Naive B cell (primary cell): ENCODE measurements at regions not wholly inside any gene's neighbourhood (a gene's known extent, or its start where the extent isn't known, plus 50 kb on each side); places are given as distances from the start of the nearest gene placed in this dataset.
"Not testable (repeated sequence)": the region's sequence is repeated elsewhere in the genome, so short reads cannot be mapped to it uniquely, and the experiment has no call there.

ENCODE experiments used
- ATAC-seq, 2 donors: fragments of 150-1000 bp; cut with Tn5 transposase; 2 replicates each; pipeline ENCODE4 v1.10.0; 2021; ENCODE audit warnings: low read depth in 2 of 2, mild to moderate bottlenecking in 2 of 2, moderate library complexity in 2 of 2
- DNase-seq: peaks from one replicate; pipeline ENCODE4 v3.0.0; 2022
- H3K27ac Mint-ChIP-seq, 6 donors: one replicate each; pipeline ENCODE4 v1.8.0; 2020 to 2022; ENCODE audit warnings: mild to moderate bottlenecking in 6 of 6, mixed read lengths in 6 of 6, moderate library complexity in 5 of 6, inconsistent platforms in 2 of 6
- H3K27me3 Mint-ChIP-seq, 3 donors: one replicate each; pipeline ENCODE4 v1.8.0; 2021 to 2022; ENCODE audit warnings: mixed read lengths in 3 of 3, mild to moderate bottlenecking in 1 of 3
- H3K36me3 Mint-ChIP-seq, 2 donors: one replicate each; pipeline ENCODE4 v1.8.0; 2020 to 2022; ENCODE audit warnings: mixed read lengths in 2 of 2, inconsistent platforms in 1 of 2, mild to moderate bottlenecking in 1 of 2
- H3K4me1 Mint-ChIP-seq, 3 donors: one replicate each; pipeline ENCODE4 v1.8.0; 2020 to 2022; ENCODE audit warnings: mixed read lengths in 3 of 3, inconsistent platforms in 1 of 3, mild to moderate bottlenecking in 1 of 3, moderate library complexity in 1 of 3
- H3K4me3 Mint-ChIP-seq, 8 donors: one replicate each; pipeline ENCODE4 v1.8.0; 2020 to 2022; ENCODE audit warnings: mild to moderate bottlenecking in 8 of 8, mixed read lengths in 8 of 8, moderate library complexity in 8 of 8, inconsistent platforms in 2 of 8
- H3K9me3 Mint-ChIP-seq, 7 donors: one replicate each; pipeline ENCODE4 v1.8.0; 2020 to 2022; ENCODE audit warnings: mixed read lengths in 7 of 7, mild to moderate bottlenecking in 5 of 7, inconsistent platforms in 2 of 7, moderate library complexity in 1 of 7

DNA sequence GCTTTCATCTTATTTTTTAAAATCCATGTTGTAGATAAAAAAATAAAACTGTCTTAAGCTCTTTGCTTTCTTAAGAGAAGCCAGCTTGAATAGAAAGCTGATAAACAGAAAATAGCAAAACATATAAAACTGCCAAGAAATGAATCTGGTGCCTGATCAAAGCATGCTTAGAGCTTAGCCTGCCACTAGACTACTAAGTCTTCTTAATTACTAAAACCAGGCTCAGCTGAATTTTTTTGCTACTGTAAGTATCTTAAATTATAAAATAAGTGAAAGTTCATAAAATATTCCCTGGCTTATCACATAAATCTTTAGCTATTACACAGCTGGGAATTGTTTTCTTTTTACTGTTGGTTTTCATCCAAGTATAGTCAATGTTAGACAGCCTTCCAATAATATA is 803.9 kb downstream of the DIPK2A start:
- Mint-ChIP-seq H3K36me3 (no peaks in the 10 kb centered on the region), H3K4me1 (no peaks in the 10 kb centered on the region), H3K27ac (no peak overlapping the region), H3K9me3 (no peaks in the 10 kb centered on the region), H3K4me3 (no peak overlapping the region), H3K27me3 (no peaks in the 10 kb centered on the region)
- DNase-seq = no peak
- ATAC-seq = no peak

DNA sequence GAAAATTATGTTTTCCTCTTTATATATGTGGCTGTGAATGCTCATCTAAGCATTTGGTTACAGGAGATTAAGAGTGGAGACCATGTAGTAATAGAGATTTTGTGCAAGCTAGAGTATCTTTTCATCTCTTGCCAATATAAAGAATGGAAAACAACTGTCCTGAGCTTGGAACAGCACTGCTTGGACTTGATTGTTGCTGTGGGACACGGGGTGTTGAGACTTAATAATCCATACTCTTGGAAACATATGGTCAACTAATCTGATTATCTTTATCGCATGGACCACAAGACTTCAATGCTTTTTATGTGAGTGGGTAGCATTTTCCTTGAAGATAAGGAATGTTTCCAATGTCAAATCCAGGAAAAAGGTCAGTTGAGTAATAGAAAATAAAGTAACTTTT is 806.3 kb downstream of the DIPK2A start:
- Mint-ChIP-seq H3K4me1 (no peaks in the 10 kb centered on the region), H3K9me3 (no peaks in the 10 kb centered on the region), H3K27ac (no peak overlapping the region), H3K27me3 (no peaks in the 10 kb centered on the region), H3K4me3 (no peak overlapping the region), H3K36me3 (no peaks in the 10 kb centered on the region)
- no peak for DNase-seq
- no peak for ATAC-seq

DNA sequence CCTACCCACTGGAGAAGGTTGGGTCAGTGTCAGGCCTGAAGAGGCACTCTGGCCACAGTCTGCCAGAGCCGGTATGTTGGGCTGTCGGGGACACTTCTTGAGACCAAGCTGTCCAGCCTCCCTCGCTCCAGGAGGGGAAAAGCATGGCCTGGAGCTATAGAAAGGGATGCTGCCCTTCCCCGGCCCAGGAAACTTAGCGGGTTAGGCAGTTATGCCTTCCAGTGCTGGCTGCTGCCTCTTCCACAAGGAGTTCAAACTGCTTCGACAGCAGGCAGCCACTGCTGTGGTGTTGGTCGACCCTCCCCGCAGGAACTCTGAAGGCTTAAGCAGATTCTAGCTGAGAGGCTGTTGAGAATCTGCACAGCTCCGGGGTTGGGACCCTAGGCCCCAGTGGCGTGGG is 819.4 kb downstream of the DIPK2A start:
- H3K36me3 Mint-ChIP-seq = no peaks in the 10 kb centered on the region
- H3K27ac Mint-ChIP-seq = no peak overlapping the region
- DNase-seq = no peak
- H3K27me3 Mint-ChIP-seq = no peaks in the 10 kb centered on the region
- no peaks in the 10 kb centered on the region for H3K4me1 Mint-ChIP-seq
- ATAC-seq = no peak
- peaks cover 0 to 17% (median 5%) of the 10 kb centered on the region in 7 donors for H3K9me3 Mint-ChIP-seq
- no peak overlapping the region for H3K4me3 Mint-ChIP-seq

DNA sequence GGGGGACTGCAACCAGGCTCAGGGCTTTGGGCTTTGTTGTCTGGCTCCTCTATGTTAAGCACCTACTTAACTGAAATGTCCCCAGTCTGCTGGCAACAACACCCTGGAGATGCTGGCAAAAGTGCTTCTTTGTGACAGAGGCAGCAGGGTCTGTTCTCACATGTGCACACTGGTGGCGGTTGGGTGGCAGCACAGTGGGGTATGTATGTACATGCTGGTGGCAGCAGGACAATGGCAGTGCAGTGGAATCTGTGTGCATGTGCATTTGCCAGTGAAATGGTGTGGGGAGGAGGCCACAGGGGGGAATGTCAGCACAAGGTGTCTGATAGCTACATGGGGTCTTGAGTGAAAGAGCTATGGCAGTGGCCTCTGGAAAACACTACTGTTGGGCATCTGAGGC is 830.3 kb downstream of the DIPK2A start:
- Mint-ChIP-seq H3K4me1 (no peaks in the 10 kb centered on the region), H3K4me3 (no peak overlapping the region), H3K27me3 (peaks cover 0 to 6% (median 0%) of the 10 kb centered on the region in 3 donors), H3K36me3 (no peaks in the 10 kb centered on the region), H3K9me3 (peaks cover 0 to 12% (median 4%) of the 10 kb centered on the region in 7 donors), H3K27ac (no peak overlapping the region)
- DNase-seq = no peak
- no peak for ATAC-seq

DNA sequence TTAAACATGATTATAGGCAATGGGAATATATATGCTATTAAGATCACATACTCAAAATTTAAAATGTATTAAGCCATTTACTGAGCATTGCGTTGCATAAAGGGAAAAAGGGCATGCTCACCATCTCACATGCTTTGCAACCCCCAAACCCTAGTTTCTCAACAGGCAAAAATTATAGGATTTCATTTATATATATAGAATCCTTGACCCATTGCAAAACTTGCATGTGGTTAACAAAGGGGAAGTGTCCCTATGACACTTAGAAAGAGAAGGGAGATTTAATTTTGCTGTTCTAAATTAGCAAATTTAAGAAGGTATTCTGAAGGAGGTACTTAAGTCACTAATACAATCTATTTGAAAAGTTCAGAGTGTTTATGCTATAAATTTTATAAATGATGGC is 837.8 kb downstream of the DIPK2A start:
- Mint-ChIP-seq H3K27me3 (peaks cover 0 to 6% (median 0%) of the 10 kb centered on the region in 3 donors), H3K4me3 (no peak overlapping the region), H3K9me3 (peaks cover 0 to 3% (median 0%) of the 10 kb centered on the region in 7 donors), H3K27ac (no peak overlapping the region), H3K4me1 (no peaks in the 10 kb centered on the region), H3K36me3 (no peaks in the 10 kb centered on the region)
- DNase-seq (no peak), ATAC-seq (no peak)

DNA sequence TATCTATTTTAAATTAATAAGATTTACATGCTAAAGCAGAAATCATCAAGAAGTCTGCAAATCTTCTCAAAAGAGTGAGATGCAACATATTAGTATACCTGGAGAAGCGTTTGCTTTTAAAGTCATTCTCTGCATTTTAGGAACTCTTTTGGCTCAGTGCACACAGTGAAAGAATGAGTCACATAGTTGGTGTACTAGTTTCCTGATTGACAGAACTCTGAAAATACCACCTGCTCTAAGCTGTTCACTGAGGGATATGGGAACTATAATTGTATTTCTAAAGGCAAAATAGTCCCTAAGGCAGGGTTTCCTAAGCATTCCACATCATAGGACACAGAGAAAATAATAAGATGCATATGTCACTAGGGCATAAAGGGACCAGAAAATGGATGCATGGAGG is 838.5 kb downstream of the DIPK2A start:
- H3K9me3 Mint-ChIP-seq = no peaks in the 10 kb centered on the region
- no peak overlapping the region for H3K27ac Mint-ChIP-seq
- no peak overlapping the region for H3K4me3 Mint-ChIP-seq
- no peak for DNase-seq
- peaks cover 0 to 3% (median 0%) of the 10 kb centered on the region in 3 donors for H3K27me3 Mint-ChIP-seq
- H3K36me3 Mint-ChIP-seq = no peaks in the 10 kb centered on the region
- ATAC-seq = no peak
- H3K4me1 Mint-ChIP-seq = no peaks in the 10 kb centered on the region

DNA sequence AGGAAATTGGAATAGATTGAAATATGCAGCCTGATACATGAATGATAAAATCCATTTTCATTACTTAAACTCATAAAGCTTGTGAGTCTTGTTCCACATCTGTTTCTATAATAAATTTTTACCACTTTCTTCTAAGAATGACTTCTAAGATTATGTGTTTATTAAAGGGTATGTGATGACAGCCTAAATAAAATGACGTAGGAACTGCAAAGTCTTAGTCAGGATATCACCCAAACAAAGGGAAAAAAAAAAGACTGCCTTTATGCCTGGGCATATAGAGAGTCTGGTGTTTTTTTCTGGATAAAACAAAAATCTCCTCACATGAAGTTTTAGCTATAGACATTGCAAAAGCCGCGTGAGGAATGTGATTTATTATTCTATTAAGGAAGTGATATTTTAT is 844.0 kb downstream of the DIPK2A start:
- no peaks in the 10 kb centered on the region for H3K36me3 Mint-ChIP-seq
- no peak overlapping the region for H3K4me3 Mint-ChIP-seq
- H3K9me3 Mint-ChIP-seq = no peaks in the 10 kb centered on the region
- no peak overlapping the region for H3K27ac Mint-ChIP-seq
- no peaks in the 10 kb centered on the region for H3K27me3 Mint-ChIP-seq
- DNase-seq = no peak
- no peaks in the 10 kb centered on the region for H3K4me1 Mint-ChIP-seq
- no peak for ATAC-seq

DNA sequence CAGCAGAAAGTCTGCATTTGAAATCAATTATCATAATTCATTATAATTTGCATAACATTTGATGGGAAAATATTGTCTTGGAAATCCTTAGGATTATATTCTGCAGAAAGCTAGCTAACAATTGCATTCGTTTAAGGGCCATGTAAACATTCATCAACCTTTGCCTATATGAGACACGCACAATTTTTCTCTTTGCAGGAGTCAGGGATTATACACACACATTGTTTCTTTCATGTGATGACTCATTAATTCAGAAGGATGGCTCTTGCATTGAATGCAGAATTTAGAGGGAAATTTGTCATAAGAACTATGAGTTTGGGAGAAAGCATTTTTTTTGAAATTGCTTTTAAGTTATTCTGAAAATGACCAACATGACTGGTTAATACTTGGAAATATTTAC is 844.7 kb downstream of the DIPK2A start:
- no peak overlapping the region for H3K4me3 Mint-ChIP-seq
- H3K36me3 Mint-ChIP-seq = no peaks in the 10 kb centered on the region
- no peak overlapping the region for H3K27ac Mint-ChIP-seq
- H3K4me1 Mint-ChIP-seq = no peaks in the 10 kb centered on the region
- ATAC-seq (no peak), DNase-seq (no peak)
- H3K9me3 Mint-ChIP-seq = no peaks in the 10 kb centered on the region
- no peaks in the 10 kb centered on the region for H3K27me3 Mint-ChIP-seq

DNA sequence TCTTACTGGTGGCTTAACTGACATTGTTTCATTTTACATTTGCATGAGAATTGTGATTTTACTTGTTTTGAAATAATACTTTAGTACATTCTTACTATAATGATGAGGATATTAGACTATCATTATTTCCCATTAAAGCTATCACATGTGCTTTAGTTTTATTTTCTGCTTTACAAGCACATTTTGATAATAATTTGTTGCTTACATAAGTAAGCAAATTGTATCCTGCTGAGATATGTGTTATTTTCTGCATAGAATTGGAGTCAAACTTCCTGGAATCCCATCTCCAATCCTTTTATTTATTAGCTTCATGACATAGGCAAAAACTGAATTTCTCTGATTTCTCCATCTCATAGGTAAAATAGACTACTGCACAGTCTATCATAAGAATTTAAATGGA is 847.4 kb downstream of the DIPK2A start:
- Mint-ChIP-seq H3K4me3 (no peak overlapping the region), H3K4me1 (no peaks in the 10 kb centered on the region), H3K27ac (no peak overlapping the region), H3K27me3 (no peaks in the 10 kb centered on the region), H3K9me3 (no peaks in the 10 kb centered on the region), H3K36me3 (no peaks in the 10 kb centered on the region)
- DNase-seq (no peak), ATAC-seq (no peak)

DNA sequence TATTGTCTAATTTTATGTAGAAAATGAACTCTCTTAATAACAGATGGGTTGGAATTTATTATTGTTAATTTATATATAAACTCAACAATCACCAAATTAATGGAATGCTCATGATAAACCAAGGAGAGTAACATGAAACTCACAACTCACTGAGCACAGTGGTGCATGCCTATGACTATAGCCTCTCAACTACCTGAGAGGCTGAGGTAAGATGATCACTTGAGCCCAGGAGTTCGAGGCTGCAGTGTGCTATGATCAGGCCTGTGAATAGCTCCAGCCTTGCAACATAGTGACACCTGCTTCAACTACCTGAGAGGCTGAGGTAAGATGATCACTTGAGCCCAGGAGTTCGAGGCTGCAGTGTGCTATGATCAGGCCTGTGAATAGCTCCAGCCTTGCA is 848.6 kb downstream of the DIPK2A start:
- not testable (repeated sequence) for H3K9me3 Mint-ChIP-seq, ATAC-seq, H3K36me3 Mint-ChIP-seq, H3K27ac Mint-ChIP-seq, DNase-seq, H3K4me1 Mint-ChIP-seq, H3K4me3 Mint-ChIP-seq, H3K27me3 Mint-ChIP-seq

DNA sequence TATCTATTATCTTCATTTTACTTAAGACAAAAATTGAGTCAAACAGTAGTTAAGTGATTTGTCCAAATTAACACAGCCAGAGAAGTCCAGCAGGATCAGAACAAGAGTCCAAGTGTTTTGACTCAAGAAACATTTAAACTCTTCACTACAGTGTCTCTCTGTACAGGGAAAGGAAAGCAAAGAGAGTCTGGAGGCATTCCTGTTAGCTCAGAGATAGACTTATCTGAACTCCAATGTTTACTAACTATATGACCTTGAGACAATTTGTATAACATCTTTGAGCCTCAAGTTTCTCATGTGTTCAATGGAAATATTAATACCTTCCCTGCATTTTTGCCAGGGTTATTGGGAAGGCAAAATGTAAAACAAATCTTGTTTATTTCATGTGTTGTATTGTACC is 849.1 kb downstream of the DIPK2A start:
- Mint-ChIP-seq H3K27ac (no peak overlapping the region), H3K27me3 (no peaks in the 10 kb centered on the region), H3K36me3 (no peaks in the 10 kb centered on the region), H3K4me1 (no peaks in the 10 kb centered on the region), H3K4me3 (no peak overlapping the region), H3K9me3 (peaks cover 0 to 2% (median 0%) of the 10 kb centered on the region in 7 donors)
- no peak for DNase-seq
- no peak for ATAC-seq

DNA sequence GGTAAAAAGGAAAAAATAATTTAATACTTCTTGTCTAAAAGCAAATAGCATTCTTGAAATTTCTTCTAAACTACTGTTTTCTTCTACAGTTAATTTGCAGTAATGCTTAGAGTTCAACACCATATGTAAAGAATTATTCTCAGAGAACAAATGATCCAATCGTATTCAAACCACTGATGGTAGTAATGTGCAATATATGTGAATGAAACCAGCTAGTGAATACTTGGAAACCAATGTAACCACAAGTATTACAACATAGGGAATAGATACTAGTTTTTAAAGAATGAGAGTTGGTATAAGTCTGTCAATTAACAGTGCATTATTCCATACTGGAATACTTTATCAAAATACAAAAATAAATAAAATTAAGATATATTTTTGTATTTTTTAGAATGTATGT is 850.0 kb downstream of the DIPK2A start:
- H3K4me1 Mint-ChIP-seq = no peaks in the 10 kb centered on the region
- ATAC-seq (no peak), DNase-seq (no peak)
- no peak overlapping the region for H3K27ac Mint-ChIP-seq
- no peaks in the 10 kb centered on the region for H3K27me3 Mint-ChIP-seq
- H3K36me3 Mint-ChIP-seq = no peaks in the 10 kb centered on the region
- H3K4me3 Mint-ChIP-seq = no peak overlapping the region
- H3K9me3 Mint-ChIP-seq = peaks cover 0 to 3% (median 0%) of the 10 kb centered on the region in 7 donors

DNA sequence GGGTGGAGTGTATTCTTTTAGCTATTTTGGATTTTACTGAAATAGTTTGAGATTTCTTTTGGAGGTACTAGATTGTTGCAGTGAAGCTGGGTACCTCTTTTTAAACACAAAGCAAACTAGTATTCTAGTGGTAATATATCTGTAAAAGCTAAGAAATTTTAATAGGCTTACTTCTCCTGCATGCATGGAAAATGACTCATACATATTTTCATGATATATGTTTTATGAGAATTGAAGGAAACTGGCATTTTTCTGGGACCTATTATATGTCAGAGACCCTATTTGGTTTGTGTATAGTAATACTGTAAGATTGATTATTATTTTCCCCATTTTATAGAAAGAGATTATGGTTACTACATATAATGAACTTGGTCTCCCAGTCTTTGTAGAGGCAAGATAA is 851.0 kb downstream of the DIPK2A start:
- ATAC-seq = no peak
- no peaks in the 10 kb centered on the region for H3K27me3 Mint-ChIP-seq
- H3K4me3 Mint-ChIP-seq = no peak overlapping the region
- no peak overlapping the region for H3K27ac Mint-ChIP-seq
- no peaks in the 10 kb centered on the region for H3K4me1 Mint-ChIP-seq
- DNase-seq = no peak
- peaks cover 0 to 3% (median 0%) of the 10 kb centered on the region in 7 donors for H3K9me3 Mint-ChIP-seq
- H3K36me3 Mint-ChIP-seq = no peaks in the 10 kb centered on the region

DNA sequence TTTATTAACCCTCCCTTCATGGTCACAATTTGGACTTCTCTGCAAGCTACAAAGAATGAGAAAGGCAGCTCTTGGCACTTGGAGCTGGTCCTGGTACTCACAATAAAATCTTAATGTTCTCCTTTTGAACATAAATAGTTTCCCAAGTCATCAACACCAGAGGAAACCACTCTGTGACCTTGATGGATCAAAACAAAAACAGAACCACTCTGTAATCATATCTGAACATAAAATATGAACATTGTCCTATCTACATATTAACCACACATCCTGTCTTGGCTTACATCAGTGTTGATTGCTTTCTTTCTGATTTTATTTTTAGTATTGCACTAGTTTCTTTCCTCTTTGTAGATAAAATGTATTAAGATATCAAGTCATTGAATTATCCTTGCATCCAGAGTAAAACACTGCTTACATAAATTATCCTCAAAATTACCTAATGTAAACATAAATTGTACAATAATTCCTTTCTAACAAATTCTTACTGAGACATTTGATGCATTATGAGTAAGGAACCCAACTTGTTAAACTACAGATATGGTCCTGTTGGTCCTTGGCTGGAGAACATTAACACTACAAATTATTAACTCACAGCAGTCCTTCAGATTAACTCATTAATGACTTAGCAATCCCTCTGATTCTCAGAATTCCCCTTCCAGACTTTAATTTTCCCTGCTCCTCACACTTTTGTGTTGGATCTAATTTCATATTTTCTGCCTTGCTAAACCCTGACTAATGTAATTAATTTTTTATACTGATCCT is 860.5 kb downstream of the DIPK2A start:
- Mint-ChIP-seq H3K4me1 (no peaks in the 10 kb centered on the region), H3K36me3 (peaks cover 13% of the 10 kb centered on the region in 2 donors), H3K27me3 (no peaks in the 10 kb centered on the region), H3K4me3 (no peak overlapping the region), H3K27ac (no peak overlapping the region), H3K9me3 (peaks cover 7 to 20% (median 16%) of the 10 kb centered on the region in 7 donors)
- no peak for ATAC-seq
- DNase-seq = no peak

DNA sequence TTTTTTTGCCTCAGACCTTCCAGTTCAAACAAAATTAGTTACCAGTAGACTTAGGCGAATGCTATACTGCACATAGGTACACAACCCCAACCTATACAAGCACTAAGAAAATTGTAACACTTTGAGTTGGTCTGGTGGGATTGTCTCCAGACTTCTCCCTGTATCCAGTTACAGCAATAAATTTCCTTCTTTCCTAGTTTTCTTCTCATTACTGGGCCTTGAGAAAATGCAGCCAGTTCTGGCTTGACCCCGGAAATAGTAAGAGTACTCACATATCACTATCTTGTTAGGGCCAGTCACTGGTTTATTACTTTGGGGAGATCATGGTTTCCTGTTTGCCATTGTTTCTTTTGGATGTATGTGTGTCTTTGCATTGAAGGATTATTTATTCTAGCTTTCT is 868.4 kb downstream of the DIPK2A start:
- Mint-ChIP-seq H3K27me3 (no peaks in the 10 kb centered on the region), H3K4me1 (no peaks in the 10 kb centered on the region), H3K9me3 (peaks cover 5 to 25% (median 21%) of the 10 kb centered on the region in 7 donors), H3K36me3 (peaks cover 15% of the 10 kb centered on the region in 2 donors), H3K27ac (no peak overlapping the region), H3K4me3 (no peak overlapping the region)
- DNase-seq (no peak), ATAC-seq (no peak)
